CD4-positive, alpha-beta T cell treated with Interferon alpha-2 for 1 hour (primary cell): ENCODE measurements at regions not wholly inside any gene's neighbourhood (a gene's known extent, or its start where the extent isn't known, plus 50 kb on each side); places are given as distances from the start of the nearest gene placed in this dataset.

ENCODE experiments used
- DNase-seq, 2 donors: peaks; one replicate each; pipeline ENCODE4 v3.0.0-alpha.2; 2020 to 2022

DNA sequence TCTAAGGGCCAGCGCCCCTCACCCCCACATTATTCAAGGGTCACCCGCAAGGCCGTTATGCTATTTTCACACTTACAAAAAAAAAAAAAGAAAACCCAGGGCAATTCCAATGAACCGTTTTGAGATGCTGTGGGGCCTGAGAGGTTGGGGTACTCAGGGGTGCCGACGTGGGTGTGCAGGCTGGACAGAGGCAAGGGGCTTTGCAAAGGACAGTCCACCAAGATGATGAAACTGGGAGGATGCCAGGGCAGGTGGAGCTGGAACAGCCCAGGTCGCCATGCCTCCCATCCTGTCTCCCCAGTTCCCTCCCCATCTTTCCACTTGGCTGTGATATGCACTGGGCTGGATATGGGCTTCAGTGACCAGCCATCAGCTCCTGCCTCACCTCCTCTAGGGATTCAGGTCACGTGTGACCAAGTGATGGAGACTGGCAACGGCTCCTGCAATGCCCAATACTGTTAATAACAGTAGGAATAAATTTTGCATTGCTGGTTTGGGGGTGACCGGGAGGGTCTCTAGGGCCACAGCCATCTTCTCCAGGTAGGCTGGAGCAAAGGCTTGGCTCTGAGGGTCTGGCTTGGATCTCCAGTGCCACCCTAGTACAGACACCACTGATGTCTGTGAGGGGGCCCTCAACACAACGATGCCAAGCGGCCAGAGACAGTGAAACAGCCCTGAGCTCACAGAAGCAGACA lies 151.3 kb upstream of the TNRC6C start:
- no peak for DNase-seq

DNA sequence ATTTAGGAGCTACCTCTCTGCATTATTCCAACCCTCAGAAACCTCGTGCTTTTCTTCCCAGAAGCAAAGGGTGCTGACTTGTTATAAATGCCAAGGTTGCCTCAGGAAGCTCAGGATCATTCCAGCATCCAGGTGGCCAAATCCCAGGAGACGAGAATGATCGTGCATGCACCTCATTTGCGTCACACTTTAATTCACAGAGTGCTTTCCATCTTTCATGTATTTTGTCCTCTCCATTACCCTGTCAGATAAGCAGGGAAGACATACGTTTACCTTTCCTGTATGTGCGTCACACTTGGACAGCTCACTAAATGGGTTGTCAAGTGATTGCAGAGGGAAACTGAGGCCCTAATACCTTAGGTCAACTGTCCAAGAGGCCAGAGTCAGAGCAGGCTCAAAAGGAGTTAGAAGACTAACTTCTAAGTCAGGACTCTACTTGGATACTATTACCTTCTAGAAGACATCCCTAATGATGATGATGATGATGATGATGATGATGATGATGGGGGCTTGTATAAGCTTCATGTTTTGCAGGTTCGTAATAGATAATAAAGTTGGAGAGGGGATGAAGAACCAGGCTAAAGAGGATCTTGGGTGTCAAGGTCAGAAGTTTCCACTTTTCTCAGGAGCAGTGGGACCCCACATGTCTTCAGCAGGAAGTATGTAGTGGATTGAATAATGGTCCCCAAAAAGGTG lies 150.6 kb upstream of the TNRC6C start:
- no peak for DNase-seq

- DNase-seq: no peak
Measured at GRCh38 chr17:77808686-77809425, 149.6 kb upstream of the TNRC6C start.

GRCh38 chr17:77809814-77810213 lies 148.7 kb upstream of the TNRC6C start:
- no peak for DNase-seq

DNA sequence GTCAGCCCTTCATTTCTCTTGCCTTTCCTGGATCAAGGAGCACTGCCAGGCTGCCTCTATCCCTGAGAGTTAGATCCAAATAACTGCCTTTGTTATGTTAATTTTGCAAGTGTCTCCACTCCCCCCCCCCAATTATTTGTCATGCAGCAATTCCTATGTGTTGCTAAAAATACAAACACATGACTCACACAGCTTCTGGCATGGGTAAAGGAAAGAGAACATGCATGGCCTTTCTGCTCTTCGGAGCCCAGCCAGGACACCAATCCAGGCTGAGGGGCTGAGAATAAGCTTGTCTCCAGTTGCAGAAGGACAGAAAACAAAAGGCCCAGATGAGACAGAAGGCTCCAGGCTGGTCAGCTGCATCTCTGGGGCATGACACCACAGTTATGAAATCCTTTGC lies 148.0 kb upstream of the TNRC6C start:
- DNase-seq: no peak

- DNase-seq: no peak
Measured at GRCh38 chr17:77811521-77811920, 147.0 kb upstream of the TNRC6C start.

DNA sequence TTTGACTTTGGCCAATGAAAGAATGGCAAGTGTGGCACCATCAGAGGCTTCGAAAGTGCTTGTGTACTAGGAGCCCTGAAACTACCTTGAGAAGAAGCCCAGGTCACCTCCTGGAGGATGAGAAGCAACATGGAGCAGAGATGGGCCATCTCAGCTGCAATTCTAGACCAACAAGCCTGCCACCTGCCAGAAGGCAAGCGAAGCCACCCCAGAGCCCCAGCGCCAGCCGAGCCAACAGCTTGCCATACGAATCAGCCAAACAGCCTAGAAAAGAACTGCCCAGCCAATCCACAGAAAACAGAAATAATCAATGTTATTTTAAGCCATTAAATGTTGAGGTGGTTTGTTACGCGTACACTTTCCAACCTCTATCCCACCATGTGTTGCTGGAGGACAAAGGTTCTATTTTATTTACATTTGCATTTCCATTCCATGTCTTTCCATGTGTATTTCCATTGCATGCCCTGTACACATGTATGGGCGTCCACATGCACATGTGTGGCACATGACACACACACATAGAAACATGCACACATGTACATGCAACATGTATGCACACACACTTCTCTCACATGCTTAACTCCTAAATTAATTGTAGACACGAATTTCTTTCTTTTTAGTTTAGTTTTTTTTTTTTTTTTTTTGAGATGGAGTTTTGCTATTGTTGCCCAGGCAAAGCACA lies 144.3 kb upstream of the TNRC6C start:
- no peak for DNase-seq

DNA sequence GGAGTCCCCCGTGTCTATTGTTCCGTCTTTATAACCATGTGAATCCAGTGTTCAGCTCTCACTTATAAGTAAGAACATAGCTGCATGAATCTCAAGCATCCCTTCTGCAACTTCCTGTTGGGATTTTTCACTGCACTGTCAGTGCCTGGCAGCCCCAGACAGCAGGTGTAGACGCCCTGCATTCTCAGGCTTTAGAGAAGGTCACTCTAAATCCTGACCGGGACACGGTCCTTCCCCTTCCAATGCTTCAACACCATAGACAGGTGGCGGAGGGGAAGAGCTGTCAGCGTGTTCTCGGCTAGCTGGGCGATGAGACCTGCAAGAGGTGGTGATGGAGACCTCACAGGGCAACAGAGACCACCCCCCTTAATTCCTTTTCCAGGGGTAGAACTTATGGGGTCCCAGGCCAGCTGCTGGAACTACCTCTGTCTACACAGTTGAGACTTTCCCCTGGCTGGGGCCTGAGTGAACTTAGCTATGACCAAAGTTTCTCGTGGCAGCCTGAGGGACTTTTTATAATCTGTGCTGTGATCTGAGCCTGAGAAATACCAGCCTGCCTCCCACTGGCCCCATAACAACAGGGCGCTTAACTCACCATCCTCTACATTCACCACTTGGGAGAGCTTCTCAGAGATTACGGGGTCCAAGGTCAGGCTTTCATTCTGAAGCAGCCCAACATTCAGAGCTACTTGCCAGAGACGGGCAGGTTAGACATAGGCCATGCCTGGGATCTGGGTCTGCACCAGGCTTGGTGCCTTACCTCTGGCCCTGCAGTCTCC lies 143.2 kb upstream of the TNRC6C start:
- no peak for DNase-seq

DNA sequence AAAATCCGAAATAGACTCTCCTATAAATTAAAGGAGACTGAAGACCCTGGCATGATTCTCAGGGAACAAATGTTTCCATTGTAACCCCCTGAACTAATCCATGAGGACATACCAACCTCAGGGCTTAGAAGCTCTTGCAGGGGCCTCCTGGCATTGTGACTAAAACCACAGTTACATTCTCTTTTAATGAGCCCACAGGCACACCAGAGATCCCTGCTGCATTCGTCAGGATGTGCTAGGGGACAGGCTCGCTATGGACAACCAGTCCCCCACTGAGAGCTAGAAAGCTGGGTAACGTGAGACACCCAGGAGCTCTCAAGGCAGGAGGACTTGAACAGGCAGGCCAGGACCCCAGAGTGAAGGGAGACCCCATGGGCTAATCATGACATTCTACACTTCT lies 140.6 kb upstream of the TNRC6C start:
- DNase-seq: no peak

DNA sequence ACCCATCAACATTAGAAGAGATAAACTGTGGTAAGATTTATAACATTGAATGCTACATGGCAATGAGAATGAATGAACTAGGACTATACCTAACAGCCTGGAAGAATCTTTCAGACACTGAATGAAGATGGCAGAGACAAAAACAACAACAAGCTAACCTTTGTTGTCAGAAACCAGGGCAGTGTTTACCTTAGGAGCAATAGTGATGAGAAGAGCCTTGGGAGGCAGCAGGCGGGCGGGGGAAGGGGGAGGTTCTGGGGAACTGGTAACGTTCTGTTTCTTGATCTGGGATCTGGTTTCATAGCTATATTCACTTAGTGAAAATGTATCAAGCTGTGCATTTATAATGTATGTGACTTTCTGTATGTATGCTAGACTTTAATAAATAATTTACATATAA lies 139.0 kb upstream of the TNRC6C start:
- no peak for DNase-seq

GRCh38 chr17:77821114-77821513 lies 137.4 kb upstream of the TNRC6C start:
- DNase-seq: no peak

GRCh38 chr17:77822302-77823030 lies 136.0 kb upstream of the TNRC6C start:
- DNase-seq: no peak

DNA sequence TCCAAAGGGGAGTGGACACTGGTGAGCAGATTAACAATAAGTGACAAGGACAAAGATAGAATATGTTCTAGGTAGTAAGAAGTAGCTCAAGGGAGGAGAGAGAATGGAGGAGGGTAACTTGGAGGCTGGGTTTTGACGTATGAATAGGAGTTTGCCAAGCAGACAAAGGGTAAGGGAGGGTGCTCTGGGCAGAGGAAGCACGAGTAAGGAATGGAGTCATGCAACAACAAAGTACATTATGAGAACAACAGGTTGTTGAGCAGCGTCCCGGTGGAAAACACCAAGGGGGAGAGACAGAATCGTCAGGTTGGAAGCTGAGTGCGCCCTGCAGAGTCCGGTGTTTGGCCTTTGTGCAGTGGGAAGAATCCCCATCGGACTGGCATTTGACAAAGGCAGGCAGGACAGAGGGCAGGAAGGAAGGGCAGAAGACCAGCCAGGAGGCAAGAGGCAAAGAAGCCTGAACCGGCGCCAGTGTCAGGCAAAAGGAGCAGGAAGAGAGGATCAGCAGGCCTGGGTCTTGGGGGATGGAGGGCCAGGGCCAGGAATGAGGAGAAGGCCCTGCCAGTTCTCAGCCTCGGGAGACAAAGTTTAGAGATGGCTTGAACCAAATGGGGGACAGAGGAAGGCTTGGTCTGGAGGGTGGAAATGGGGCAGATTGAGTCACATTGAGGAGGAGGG lies 134.3 kb upstream of the TNRC6C start:
- no peak for DNase-seq

DNA sequence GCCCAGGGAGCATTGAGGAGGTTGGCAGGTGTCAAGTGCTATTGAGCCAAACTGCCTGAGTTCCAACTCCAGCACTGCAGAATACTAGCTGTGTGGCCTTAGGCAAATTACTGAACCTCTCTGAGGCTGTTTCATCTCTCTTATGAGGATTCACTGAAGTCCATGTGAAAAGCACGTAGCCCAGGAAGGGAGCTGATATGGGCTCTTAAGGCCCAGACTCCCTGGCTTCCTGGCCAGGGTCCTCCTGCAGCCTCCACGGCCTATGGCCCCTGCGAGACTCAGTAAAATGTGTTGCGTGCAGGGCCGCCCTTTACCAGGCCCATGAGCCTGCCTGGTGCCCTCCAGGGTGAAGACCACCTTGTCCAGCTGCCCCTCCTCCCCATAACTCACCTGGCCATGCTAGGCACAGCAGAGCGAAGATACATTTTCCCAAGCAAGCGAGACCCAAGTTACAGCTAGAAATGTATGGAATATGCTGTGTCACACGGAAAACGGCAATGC lies 133.7 kb upstream of the TNRC6C start:
- no peak for DNase-seq

DNA sequence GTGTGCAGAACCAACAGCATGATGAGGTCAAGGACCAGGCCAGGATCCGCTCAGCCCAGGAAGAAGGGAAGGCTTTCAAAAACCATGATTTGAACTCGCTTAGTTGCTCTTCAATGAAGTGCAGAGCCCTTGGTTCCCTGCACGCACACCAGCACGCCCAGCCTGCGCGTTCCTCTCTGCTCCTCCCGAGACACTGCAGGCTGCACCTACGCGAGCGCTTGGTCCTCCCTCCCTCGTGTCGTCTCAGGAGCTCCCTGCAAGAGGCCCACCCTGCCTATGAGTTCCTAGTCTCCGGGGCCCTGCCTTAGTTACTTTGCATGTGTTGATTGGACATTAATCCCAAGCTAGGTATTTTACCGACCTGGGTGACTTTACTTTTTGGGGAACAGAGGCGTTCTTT lies 132.9 kb upstream of the TNRC6C start:
- DNase-seq: no peak

DNA sequence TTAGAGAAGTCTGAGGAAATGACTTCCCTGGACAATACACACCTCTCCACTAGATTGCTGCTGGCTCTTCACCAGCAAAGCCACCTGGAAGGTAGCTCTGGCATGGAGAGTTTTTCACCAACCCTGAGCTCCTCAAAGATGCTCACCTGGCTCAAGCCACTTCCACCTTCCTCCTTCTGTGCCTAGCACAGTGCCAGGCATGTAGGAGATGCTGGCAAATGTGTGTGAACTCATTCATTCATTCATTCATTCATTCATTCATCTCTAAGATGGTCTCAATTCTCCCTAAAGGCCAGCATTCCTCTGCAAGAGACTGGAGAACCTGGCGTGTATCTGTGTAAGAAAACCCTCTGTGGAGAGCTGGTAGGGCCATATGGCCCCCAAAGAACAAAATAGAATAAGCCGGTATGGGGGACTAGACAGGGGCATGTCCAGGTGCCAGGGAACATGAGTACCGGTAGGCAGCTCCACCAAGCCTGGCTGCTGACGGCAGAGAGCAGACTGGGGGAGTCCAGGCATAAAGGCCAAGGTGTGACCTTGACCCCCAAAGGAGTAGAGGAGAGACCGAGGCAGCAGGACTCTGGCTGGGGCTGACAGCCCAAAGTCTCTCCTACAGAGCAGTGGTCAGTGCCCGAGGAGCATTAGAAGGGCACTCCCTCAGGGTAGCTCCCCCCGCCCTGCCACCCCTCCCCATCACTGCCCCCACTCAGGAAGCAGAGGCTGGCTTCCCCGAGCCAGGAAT lies 132.2 kb upstream of the TNRC6C start:
- no peak for DNase-seq

DNA sequence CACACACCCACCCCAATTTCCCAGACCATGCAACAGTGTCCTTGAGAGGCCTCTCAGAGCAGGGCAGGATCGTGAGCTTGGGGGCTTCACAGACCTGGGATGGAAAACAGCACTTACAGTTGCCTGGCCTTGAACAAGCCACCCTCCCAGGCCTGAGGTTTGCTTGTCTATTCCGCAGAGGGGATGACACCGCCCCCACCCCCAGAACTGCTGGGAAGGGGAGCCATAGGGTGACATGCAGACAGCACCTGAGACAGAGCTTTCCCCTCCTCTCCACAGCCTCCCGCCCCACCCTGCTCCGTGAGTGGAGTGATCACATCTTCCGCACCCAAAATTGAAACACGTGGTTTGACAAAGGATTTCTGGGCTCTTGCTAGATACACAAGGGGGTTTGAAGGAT lies 131.5 kb upstream of the TNRC6C start:
- DNase-seq: no peak

DNA sequence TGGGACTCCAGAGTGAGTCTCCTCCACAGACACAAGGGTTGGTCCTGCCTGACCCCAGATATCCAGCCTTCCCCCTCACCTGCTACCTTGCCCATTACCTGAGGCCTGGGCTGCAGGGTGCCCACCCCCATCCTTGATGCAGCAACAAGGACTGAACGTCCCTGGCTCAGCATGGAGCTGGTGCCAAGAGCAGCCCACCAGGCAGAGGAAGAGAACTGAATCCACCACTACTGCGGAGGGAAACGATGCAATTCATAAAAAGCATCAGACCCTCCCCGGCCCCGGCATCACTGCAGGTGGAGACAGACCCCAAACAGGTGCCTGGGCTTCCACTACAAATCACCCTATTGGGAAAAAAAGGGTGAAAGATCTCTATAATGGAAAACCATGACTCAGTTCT lies 131.0 kb upstream of the TNRC6C start:
- DNase-seq: no peak

- no peak for DNase-seq
Measured at GRCh38 chr17:77828749-77829539, 129.6 kb upstream of the TNRC6C start.
